ENCODE measurements at regions not wholly inside any gene's neighbourhood (a gene's known extent, or its start where the extent isn't known, plus 50 kb on each side); places are given as distances from the start of the nearest gene placed in this dataset.

DNA sequence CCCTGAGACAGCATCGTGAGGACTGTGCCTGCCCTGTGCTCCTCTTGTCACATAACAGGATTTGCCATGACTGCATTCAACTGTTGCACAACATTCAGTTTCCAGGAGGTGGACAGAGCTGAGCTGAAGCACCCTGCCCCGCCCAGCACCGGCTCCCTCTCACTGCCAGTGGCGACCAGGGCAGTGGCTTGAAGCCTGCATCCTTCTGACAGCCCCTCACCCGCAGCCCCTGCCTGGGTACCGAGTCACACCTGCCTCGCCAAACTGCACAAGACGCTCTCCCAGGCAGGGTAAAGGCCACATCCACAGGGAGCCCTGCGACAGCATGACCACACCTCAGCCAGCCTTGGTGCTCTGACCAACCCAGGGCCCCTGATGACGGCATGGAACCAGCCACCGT is 59.9 kb upstream of the ZNF354A start:
- H3K4me1 Mint-ChIP-seq (ENCODE audit: low read depth, unreplicated experiment): no peaks in the 10 kb centered on the region
- H3K27me3 Mint-ChIP-seq (ENCODE audit: unreplicated experiment): peaks cover 2% of the 10 kb centered on the region
- H3K4me3 Mint-ChIP-seq (ENCODE audit: unreplicated experiment): no peak overlapping the region
- H3K36me3 Mint-ChIP-seq (ENCODE audit: unreplicated experiment): peaks cover 4% of the 10 kb centered on the region
- no peaks in the 10 kb centered on the region for H3K9me3 Mint-ChIP-seq (ENCODE audit: unreplicated experiment)
- H3K27ac Mint-ChIP-seq (ENCODE audit: unreplicated experiment): no peak overlapping the region
- DNase-seq: no peak
- TF ChIP-seq, protein P1, sequence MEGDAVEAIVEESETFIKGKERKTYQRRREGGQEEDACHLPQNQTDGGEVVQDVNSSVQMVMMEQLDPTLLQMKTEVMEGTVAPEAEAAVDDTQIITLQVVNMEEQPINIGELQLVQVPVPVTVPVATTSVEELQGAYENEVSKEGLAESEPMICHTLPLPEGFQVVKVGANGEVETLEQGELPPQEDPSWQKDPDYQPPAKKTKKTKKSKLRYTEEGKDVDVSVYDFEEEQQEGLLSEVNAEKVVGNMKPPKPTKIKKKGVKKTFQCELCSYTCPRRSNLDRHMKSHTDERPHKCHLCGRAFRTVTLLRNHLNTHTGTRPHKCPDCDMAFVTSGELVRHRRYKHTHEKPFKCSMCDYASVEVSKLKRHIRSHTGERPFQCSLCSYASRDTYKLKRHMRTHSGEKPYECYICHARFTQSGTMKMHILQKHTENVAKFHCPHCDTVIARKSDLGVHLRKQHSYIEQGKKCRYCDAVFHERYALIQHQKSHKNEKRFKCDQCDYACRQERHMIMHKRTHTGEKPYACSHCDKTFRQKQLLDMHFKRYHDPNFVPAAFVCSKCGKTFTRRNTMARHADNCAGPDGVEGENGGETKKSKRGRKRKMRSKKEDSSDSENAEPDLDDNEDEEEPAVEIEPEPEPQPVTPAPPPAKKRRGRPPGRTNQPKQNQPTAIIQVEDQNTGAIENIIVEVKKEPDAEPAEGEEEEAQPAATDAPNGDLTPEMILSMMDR (IDR thresholded peaks at IDR 0.05; ENCODE audit: partially characterized antibody, unreplicated experiment): no peak

DNA sequence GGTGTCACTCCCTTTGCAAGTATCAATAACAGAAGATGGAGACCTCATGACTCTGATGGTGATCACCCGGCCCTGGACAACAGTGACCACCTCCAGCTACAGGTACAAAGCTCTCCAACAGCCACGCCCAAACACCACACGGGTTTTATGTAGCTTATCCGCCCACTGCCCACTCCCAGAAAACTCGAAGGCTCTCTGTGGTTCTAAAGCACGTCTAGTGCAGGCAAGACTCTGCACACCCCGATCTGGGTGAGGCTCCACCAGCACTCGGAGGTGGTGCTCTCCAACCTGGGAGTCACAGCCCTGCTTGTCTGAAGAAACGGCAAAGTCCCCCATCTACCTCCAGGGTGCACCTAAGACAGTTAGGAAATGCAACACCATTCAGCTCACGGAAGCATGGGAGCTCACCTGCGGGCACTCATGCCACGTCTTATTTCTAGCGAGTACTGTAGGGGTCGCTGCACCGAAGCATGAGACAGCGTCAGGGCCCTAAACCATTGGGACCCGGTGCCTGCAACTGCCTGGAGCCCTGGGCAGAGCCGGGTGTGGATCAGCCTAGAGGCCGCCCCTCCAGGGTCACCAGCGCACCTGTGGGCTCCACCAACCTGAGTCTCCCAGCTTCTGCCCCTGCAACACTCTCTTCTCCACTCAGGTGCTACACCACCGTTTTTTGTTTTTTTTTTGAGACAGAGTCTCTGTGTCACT is 58.1 kb upstream of the ZNF354A start:
- Mint-ChIP-seq H3K9me3 (ENCODE audit: unreplicated experiment) (no peaks in the 10 kb centered on the region), H3K27me3 (ENCODE audit: unreplicated experiment) (peaks cover 2% of the 10 kb centered on the region)

GRCh38 chr5:178787889-178788288 is 57.4 kb upstream of the ZNF354A start:
- Mint-ChIP-seq H3K27ac (ENCODE audit: unreplicated experiment) (no peak overlapping the region), H3K36me3 (ENCODE audit: unreplicated experiment) (peaks cover 4% of the 10 kb centered on the region), H3K4me3 (ENCODE audit: unreplicated experiment) (no peak overlapping the region), H3K27me3 (ENCODE audit: unreplicated experiment) (peaks cover 2% of the 10 kb centered on the region), H3K4me1 (ENCODE audit: low read depth, unreplicated experiment) (no peaks in the 10 kb centered on the region), H3K9me3 (ENCODE audit: unreplicated experiment) (no peaks in the 10 kb centered on the region)
- DNase-seq: no peak
- TF ChIP-seq, protein P1 (IDR thresholded peaks at IDR 0.05; ENCODE audit: partially characterized antibody, unreplicated experiment): no peak

More for the DNA sequence above, 58.1 kb upstream of the ZNF354A start:
- Mint-ChIP-seq H3K36me3 (ENCODE audit: unreplicated experiment) (peaks cover 4% of the 10 kb centered on the region), H3K4me3 (ENCODE audit: unreplicated experiment) (no peak overlapping the region), H3K4me1 (ENCODE audit: low read depth, unreplicated experiment) (no peaks in the 10 kb centered on the region), H3K27ac (ENCODE audit: unreplicated experiment) (no peak overlapping the region)
- TF ChIP-seq, protein P1 (IDR thresholded peaks at IDR 0.05; ENCODE audit: partially characterized antibody, unreplicated experiment): no peak
- no peak for DNase-seq

DNA sequence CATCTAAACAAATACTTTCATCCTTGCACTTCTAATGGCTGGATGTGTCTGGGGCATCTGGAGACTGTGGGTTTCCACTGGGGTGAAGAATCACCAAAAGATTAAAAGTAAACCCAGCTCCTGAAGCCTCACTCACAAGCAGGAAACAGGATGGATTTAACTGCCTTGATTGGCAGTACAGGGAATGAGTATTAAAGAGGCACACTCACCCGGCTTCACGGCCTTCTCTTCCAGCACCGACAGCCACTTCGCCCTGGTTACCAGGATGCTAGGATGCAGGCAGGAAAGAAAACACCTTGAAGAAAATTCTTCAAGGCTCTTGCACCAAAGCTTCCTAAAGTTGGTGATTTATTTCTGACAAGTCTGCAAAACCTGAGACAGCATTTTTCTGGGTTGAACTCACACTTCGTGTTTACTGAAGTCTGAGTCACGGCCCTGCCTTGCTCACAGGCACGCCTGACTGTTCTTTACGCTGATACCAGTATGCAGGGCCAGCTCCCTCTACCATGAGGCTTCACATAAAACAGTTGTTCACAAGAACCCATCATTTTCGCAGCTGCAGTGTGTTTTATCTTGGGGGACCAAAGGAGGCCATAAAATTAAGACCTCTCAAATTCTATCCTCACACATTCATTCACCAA is 56.5 kb upstream of the ZNF354A start:
- no peaks in the 10 kb centered on the region for H3K9me3 Mint-ChIP-seq (ENCODE audit: unreplicated experiment)
- H3K27ac Mint-ChIP-seq (ENCODE audit: unreplicated experiment): no peak overlapping the region
- peaks cover 2% of the 10 kb centered on the region for H3K27me3 Mint-ChIP-seq (ENCODE audit: unreplicated experiment)

More for the DNA sequence above, 56.5 kb upstream of the ZNF354A start:
- TF ChIP-seq, protein P1 (IDR thresholded peaks at IDR 0.05; ENCODE audit: partially characterized antibody, unreplicated experiment): no peak
- Mint-ChIP-seq H3K4me1 (ENCODE audit: low read depth, unreplicated experiment) (peaks cover 1% of the 10 kb centered on the region), H3K36me3 (ENCODE audit: unreplicated experiment) (peaks cover 4% of the 10 kb centered on the region), H3K4me3 (ENCODE audit: unreplicated experiment) (no peak overlapping the region)
- no peak for DNase-seq
